MM.1S (cell line): ENCODE measurements at regions not wholly inside any gene's neighbourhood (a gene's known extent, or its start where the extent isn't known, plus 50 kb on each side); places are given as distances from the start of the nearest gene placed in this dataset.

ENCODE experiments used
- DNase-seq: peaks from one replicate; pipeline ENCODE4 v3.0.0-alpha.2; 2015
- H2AFZ ChIP-seq: fragments of 300-600 bp; sonication (generic); 2 replicates; pipeline ENCODE4 v1.6.0; 2016; ENCODE audit warnings: antibody characterized with exemption, low read length
- H3F3A ChIP-seq: fragments of 300-600 bp; sonication (generic); 2 replicates; pipeline ENCODE4 v1.6.1; 2016; ENCODE audit warnings: mild to moderate bottlenecking, antibody characterized with exemption, low read length, moderate library complexity, mixed read lengths; ENCODE audit not compliant: insufficient read depth
- H3K27ac ChIP-seq: fragments of 300-600 bp; sonication (generic); 2 replicates; pipeline ENCODE4 v1.5.1; 2016; ENCODE audit warnings: mild to moderate bottlenecking, low read length
- H3K27me3 ChIP-seq: fragments of 300-600 bp; sonication (generic); replicated peaks from 2 replicates; pipeline ENCODE4 v1.6.0; 2016; ENCODE audit warnings: low read length; ENCODE audit not compliant: insufficient read depth
- H3K36me3 ChIP-seq: fragments of 300-600 bp; sonication (generic); replicated peaks from 2 replicates; pipeline ENCODE4 v1.6.1; 2016; ENCODE audit warnings: mild to moderate bottlenecking, low read length, mixed read lengths; ENCODE audit not compliant: insufficient read depth
- H3K4me1 ChIP-seq: fragments of 300-600 bp; sonication (generic); 2 replicates; pipeline ENCODE4 v1.6.1; 2016; ENCODE audit warnings: low read length, mixed read lengths
- H3K4me2 ChIP-seq: fragments of 300-600 bp; sonication (generic); 2 replicates; pipeline ENCODE4 v1.6.0; 2016; ENCODE audit warnings: low read depth, low read length
- H3K4me3 ChIP-seq: fragments of 300-600 bp; sonication (generic); 2 replicates; pipeline ENCODE4 v1.5.1; 2016; ENCODE audit warnings: low read length, mixed read lengths
- H3K79me2 ChIP-seq: fragments of 300-600 bp; sonication (generic); 2 replicates; pipeline ENCODE4 v1.6.1; 2016; ENCODE audit warnings: mixed run types, low read length, mixed read lengths
- H3K9ac ChIP-seq: fragments of 300-600 bp; sonication (generic); 2 replicates; pipeline ENCODE4 v1.6.1; 2016; ENCODE audit warnings: low read length, mixed read lengths
- H3K9me2 ChIP-seq: fragments of 300-600 bp; sonication (generic); replicated peaks from 2 replicates; pipeline ENCODE4 v1.6.1; 2016; ENCODE audit warnings: mild to moderate bottlenecking, low read length, mixed read lengths; ENCODE audit not compliant: insufficient read depth
- H3K9me3 ChIP-seq: fragments of 300-600 bp; sonication (generic); replicated peaks from 2 replicates; pipeline ENCODE4 v1.6.1; 2016; ENCODE audit warnings: mild to moderate bottlenecking, low read length, mixed read lengths; ENCODE audit not compliant: insufficient read depth
- H4K20me1 ChIP-seq: fragments of 300-600 bp; sonication (generic); 2 replicates; pipeline ENCODE4 v1.6.1; 2016; ENCODE audit warnings: mild to moderate bottlenecking, low read length, moderate library complexity, mixed read lengths; ENCODE audit not compliant: insufficient read depth
- EZH2 ChIP-seq: fragments of 300-600 bp; sonication (generic); optimal IDR thresholded peaks from 2 replicates; pipeline ENCODE3; 2017; ENCODE audit warnings: low read depth, mild to moderate bottlenecking, antibody characterized with exemption, low read length, mixed read lengths
- EZH2phosphoT487 ChIP-seq: fragments of 300-600 bp; sonication (generic); IDR thresholded peaks from 2 replicates; pipeline ENCODE4 v1.6.1; 2018; ENCODE audit warnings: antibody characterized with exemption, low read length
- TF ChIP-seq, protein P1 (sequence below): fragments of 300-600 bp; sonication (generic); IDR thresholded peaks from 2 replicates; pipeline ENCODE4 v1.5.1; 2016; ENCODE audit warnings: antibody characterized with exemption, low read length, mixed read lengths

DNA sequence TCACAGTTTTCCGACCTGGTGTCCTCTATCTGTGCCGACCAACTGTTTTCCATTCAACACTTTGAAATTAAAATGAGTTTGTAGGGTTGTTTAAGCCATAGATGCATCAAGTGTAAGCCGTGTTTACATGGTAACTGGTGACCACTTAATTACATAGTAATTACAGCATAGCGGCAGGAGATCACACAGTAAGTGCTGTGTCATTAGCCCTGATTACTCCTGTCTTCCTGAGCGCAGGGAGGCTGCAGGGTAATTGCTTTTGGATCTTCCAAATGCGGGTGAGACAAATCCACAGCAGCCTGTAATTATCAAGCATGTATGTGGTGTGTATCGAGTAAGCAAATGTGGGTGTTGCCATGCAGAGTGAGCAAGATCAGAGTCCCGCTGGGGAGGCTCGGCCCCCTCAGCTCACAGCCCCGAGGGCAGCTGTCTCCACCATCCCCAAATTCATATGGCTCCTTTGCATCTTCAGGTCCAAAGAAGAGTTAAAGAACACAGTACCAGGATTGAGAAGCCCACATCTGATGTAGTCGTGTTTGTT lies 71.5 kb upstream of the HDAC4 start:
- H3K9ac ChIP-seq: no peak overlapping the region
- no peak for DNase-seq

DNA sequence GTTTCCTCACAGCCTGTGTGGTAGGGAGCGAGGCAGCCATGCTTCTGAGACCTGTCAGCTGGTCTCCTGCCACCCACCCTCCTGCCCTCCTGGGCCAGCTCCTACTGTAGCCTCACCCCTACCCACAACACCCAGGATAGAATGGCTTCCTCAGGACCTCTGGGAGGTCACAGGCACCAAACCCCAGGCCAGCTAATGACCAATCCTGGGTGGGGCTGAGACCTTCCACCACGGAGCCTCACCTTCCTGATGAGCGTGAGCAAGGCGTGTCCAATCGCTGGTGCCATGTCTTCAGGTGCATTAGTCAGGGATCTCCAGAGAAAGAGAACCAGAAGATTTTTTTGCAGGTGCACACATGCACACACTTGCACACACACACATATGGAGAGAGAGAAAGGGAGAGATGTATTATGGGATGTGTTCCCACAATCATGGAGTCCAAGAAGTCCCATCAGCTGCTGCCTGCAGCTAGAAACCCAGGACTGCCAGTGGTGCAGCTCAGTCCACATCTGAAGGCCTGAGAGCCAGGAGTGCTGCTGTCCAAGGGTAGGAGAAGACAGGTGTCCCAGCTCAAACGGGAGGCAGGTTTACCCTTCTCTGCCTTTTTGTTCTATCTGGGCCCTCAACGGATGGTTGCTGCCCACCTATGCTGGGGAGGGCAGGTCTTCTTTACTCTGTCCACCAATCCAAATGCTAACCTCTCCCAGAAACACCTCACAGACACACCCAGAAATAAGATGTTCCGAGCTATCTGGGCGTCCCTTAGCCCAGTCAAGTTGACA lies 70.4 kb upstream of the HDAC4 start:
- no peaks in the 10 kb centered on the region for H3K36me3 ChIP-seq
- no peaks in the 10 kb centered on the region for H3K9me3 ChIP-seq
- H3F3A ChIP-seq: no peaks in the 10 kb centered on the region
- H3K27me3 ChIP-seq: no peaks in the 10 kb centered on the region
- H3K4me2 ChIP-seq: no peak overlapping the region
- no peak overlapping the region for H2AFZ ChIP-seq
- H4K20me1 ChIP-seq: no peaks in the 10 kb centered on the region
- H3K4me3 ChIP-seq: no peak overlapping the region
- no peak overlapping the region for H3K27ac ChIP-seq
- no peaks in the 10 kb centered on the region for H3K4me1 ChIP-seq
- H3K79me2 ChIP-seq: no peaks in the 10 kb centered on the region
- no peak overlapping the region for H3K9ac ChIP-seq
- H3K9me2 ChIP-seq: no peaks in the 10 kb centered on the region
- TF ChIP-seq, protein P1, sequence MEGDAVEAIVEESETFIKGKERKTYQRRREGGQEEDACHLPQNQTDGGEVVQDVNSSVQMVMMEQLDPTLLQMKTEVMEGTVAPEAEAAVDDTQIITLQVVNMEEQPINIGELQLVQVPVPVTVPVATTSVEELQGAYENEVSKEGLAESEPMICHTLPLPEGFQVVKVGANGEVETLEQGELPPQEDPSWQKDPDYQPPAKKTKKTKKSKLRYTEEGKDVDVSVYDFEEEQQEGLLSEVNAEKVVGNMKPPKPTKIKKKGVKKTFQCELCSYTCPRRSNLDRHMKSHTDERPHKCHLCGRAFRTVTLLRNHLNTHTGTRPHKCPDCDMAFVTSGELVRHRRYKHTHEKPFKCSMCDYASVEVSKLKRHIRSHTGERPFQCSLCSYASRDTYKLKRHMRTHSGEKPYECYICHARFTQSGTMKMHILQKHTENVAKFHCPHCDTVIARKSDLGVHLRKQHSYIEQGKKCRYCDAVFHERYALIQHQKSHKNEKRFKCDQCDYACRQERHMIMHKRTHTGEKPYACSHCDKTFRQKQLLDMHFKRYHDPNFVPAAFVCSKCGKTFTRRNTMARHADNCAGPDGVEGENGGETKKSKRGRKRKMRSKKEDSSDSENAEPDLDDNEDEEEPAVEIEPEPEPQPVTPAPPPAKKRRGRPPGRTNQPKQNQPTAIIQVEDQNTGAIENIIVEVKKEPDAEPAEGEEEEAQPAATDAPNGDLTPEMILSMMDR: no peak
- no peak for TF ChIP-seq EZH2
- no peak for TF ChIP-seq EZH2phosphoT487
- no peak for DNase-seq

More for the DNA sequence above, 71.5 kb upstream of the HDAC4 start:
- Histone ChIP-seq H3K4me3 (no peak overlapping the region), H3K27ac (no peak overlapping the region), H2AFZ (no peak overlapping the region), H4K20me1 (no peaks in the 10 kb centered on the region), H3K4me2 (no peak overlapping the region), H3K9me2 (no peaks in the 10 kb centered on the region), H3K27me3 (no peaks in the 10 kb centered on the region), H3K9me3 (no peaks in the 10 kb centered on the region), H3K4me1 (no peaks in the 10 kb centered on the region), H3K79me2 (no peaks in the 10 kb centered on the region), H3F3A (no peaks in the 10 kb centered on the region), H3K36me3 (no peaks in the 10 kb centered on the region)
- no peak for TF ChIP-seq EZH2
- TF ChIP-seq, protein P1: no peak
- TF ChIP-seq EZH2phosphoT487: no peak

DNA sequence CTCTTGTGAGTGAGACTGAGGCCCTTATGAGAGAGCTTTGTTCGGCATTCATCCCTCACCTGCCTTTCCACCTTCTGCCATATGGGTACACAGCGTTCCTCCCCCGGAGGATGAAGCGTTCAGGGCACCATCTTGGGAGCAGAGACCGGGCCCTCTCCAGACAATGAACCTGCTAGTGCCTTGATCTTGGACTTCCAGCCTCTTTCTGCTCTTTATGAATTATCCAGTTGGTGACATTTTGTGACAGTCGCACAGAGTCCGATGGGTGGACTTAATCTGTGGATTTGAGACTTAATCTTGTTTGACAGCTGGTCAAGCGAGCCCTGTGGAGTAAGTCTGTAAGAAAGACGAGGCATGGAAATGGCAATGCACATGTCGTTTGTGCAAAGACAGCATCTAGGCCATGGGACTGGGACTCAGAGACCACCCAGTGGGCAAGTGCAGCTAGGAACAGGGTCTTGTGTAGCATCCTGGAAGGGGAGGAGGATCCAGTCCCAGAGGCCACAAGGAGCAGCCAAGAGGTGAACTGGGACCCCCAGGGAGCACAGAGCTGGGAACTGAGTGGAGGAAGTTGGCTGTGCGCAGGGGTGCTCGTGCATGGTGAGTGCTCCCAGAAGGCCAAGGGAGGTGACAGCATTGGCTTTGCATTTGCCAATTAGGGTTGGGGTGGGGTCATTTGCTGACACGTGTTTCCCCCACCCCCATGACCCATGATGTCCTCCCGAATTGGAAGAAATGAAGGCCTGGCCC lies 69.5 kb upstream of the HDAC4 start:
- Histone ChIP-seq H3K79me2 (no peaks in the 10 kb centered on the region), H4K20me1 (no peaks in the 10 kb centered on the region), H2AFZ (no peak overlapping the region), H3K4me1 (no peaks in the 10 kb centered on the region), H3K36me3 (no peaks in the 10 kb centered on the region), H3K4me3 (no peak overlapping the region), H3K27ac (no peak overlapping the region), H3K9ac (no peak overlapping the region), H3K9me2 (no peaks in the 10 kb centered on the region), H3K27me3 (no peaks in the 10 kb centered on the region), H3K4me2 (no peak overlapping the region), H3F3A (no peaks in the 10 kb centered on the region), H3K9me3 (no peaks in the 10 kb centered on the region)
- TF ChIP-seq EZH2phosphoT487 (no peak), EZH2 (no peak)
- TF ChIP-seq, protein P1: no peak
- DNase-seq: no peak
